GM21423 (cell line): ENCODE measurements at regions not wholly inside any gene's neighbourhood (a gene's known extent, or its start where the extent isn't known, plus 50 kb on each side); places are given as distances from the start of the nearest gene placed in this dataset.
"Not testable (repeated sequence)": the region's sequence is repeated elsewhere in the genome, so short reads cannot be mapped to it uniquely, and the experiment has no call there.

ENCODE experiments used
- ATAC-seq: cut with Tn5 transposase; IDR thresholded peaks from one replicate; pipeline ENCODE4 v1.9.1; 2021; ENCODE audit warnings: mild to moderate bottlenecking, moderate library complexity; ENCODE audit not compliant: unreplicated experiment

GRCh38 chr9:62952840-62953239 is 1763.0 kb downstream of the SPATA31A7 start:
- ATAC-seq: not testable (repeated sequence)
